ENCODE measurements at regions not wholly inside any gene's neighbourhood (a gene's known extent, or its start where the extent isn't known, plus 50 kb on each side); places are given as distances from the start of the nearest gene placed in this dataset.

- Mint-ChIP-seq H3K27ac (no peak overlapping the region), H3K27me3 (ENCODE audit: low read depth) (no peaks in the 10 kb centered on the region; the same call in 1 of the 2 replicates), H3K9me3 (no peaks in the 10 kb centered on the region), H3K4me1 (no peaks in the 10 kb centered on the region), H3K36me3 (ENCODE audit: insufficient read depth in 1 of 3, low read depth in 3 of 3) (0 out of 7 replicates have a peak, but pooled peaks cover 0 to 3% (median 0%) of the 10 kb centered on the region in 3 experiments), H3K4me3 (no peak overlapping the region)
- Histone ChIP-seq H4K5ac (ENCODE audit: insufficient read length, low read depth, low read length) (no peak overlapping the region), H3K27ac (ENCODE audit: insufficient read length, low read depth, low read length) (no peak overlapping the region), H3K9me3 (ENCODE audit: control insufficient read depth, low read depth, low read length) (no peaks in the 10 kb centered on the region), H3K14ac (ENCODE audit: insufficient read depth, low read length) (no peak overlapping the region), H2BK12ac (ENCODE audit: insufficient read length, low read depth, low read length) (no peak overlapping the region), H2AFZ (ENCODE audit: low read length) (no peak overlapping the region), H3K79me1 (ENCODE audit: insufficient read depth, low read depth, low read length, poor library complexity, severe bottlenecking) (no peaks in the 10 kb centered on the region), H4K20me1 (ENCODE audit: control insufficient read depth, insufficient read depth, insufficient read length) (no peaks in the 10 kb centered on the region), H3K4me2 (ENCODE audit: insufficient read depth, insufficient read length, low read length) (no peak overlapping the region), H3T11ph (ENCODE audit: low read length) (no peak overlapping the region), H2BK20ac (ENCODE audit: low read depth, low read length, poor library complexity, severe bottlenecking) (no peak overlapping the region), H4K8ac (replicated peaks; ENCODE audit: insufficient read length, low read depth, low read length) (no peak overlapping the region), H3K9ac (ENCODE audit: extremely low read depth, insufficient read length, low read length) (no peak overlapping the region), H3K79me2 (ENCODE audit: insufficient read depth, low read length) (no peaks in the 10 kb centered on the region), H3K27me3 (ENCODE audit: insufficient read depth, low read length) (no peaks in the 10 kb centered on the region), H3K18ac (ENCODE audit: insufficient read length, low read depth, low read length) (no peak overlapping the region), H3K23ac (ENCODE audit: insufficient read length, low read depth, low read length) (no peak overlapping the region), H2AK5ac (ENCODE audit: insufficient read length, low read length) (no peak overlapping the region), H3K56ac (ENCODE audit: insufficient read length, low read depth, low read length) (no peak overlapping the region), H2BK5ac (ENCODE audit: insufficient read length, low read length) (no peak overlapping the region), H2BK120ac (ENCODE audit: low read depth, low read length, poor library complexity, severe bottlenecking) (no peak overlapping the region), H4K91ac (ENCODE audit: insufficient read length, low read depth, low read length) (no peak overlapping the region), H3K23me2 (ENCODE audit: insufficient read length, low read depth, low read length, poor library complexity, severe bottlenecking) (no peaks in the 10 kb centered on the region), H3K4me1 (ENCODE audit: insufficient read depth, low read length) (no peaks in the 10 kb centered on the region), H3K4ac (ENCODE audit: low read depth, low read length) (no peak overlapping the region), H2BK15ac (ENCODE audit: low read depth, low read length) (no peak overlapping the region)
- TF ChIP-seq, protein P1, sequence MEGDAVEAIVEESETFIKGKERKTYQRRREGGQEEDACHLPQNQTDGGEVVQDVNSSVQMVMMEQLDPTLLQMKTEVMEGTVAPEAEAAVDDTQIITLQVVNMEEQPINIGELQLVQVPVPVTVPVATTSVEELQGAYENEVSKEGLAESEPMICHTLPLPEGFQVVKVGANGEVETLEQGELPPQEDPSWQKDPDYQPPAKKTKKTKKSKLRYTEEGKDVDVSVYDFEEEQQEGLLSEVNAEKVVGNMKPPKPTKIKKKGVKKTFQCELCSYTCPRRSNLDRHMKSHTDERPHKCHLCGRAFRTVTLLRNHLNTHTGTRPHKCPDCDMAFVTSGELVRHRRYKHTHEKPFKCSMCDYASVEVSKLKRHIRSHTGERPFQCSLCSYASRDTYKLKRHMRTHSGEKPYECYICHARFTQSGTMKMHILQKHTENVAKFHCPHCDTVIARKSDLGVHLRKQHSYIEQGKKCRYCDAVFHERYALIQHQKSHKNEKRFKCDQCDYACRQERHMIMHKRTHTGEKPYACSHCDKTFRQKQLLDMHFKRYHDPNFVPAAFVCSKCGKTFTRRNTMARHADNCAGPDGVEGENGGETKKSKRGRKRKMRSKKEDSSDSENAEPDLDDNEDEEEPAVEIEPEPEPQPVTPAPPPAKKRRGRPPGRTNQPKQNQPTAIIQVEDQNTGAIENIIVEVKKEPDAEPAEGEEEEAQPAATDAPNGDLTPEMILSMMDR (conservative IDR thresholded peaks at IDR 0.05), result no peak
- no peak for DNase-seq
- no CpG with 5 or more reads among the region's 5 CpGs for WGBS (ENCODE audit: extremely low coverage, insufficient read length, low lambda C conversion rate)
These were observed 572.5 kb downstream of the OLFM4 start for GRCh38 chr13:53601113-53601512.

All from H9 (cell line).